ENCODE measurements at regions not wholly inside any gene's neighbourhood (a gene's known extent, or its start where the extent isn't known, plus 50 kb on each side); places are given as distances from the start of the nearest gene placed in this dataset.

DNA sequence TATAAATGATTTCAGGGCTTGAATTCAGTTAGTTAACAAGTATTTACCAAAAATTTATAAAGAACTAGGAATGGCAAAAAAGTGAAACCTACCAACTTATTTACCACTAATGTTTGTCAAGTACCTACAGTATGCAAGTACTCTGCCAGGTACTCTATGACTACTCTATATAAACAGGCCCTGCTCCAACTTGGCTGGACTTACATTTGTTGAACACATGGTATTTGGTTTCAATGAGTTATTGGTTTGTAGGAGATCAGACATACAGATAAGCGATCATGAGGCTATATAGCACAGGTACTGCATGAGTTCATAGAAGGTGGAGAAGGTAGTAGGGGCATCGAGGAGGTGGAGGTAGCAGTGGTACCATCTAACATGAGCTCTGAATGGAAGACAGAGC is 159.9 kb upstream of the PDGFD start:
- TF ChIP-seq, protein P1, sequence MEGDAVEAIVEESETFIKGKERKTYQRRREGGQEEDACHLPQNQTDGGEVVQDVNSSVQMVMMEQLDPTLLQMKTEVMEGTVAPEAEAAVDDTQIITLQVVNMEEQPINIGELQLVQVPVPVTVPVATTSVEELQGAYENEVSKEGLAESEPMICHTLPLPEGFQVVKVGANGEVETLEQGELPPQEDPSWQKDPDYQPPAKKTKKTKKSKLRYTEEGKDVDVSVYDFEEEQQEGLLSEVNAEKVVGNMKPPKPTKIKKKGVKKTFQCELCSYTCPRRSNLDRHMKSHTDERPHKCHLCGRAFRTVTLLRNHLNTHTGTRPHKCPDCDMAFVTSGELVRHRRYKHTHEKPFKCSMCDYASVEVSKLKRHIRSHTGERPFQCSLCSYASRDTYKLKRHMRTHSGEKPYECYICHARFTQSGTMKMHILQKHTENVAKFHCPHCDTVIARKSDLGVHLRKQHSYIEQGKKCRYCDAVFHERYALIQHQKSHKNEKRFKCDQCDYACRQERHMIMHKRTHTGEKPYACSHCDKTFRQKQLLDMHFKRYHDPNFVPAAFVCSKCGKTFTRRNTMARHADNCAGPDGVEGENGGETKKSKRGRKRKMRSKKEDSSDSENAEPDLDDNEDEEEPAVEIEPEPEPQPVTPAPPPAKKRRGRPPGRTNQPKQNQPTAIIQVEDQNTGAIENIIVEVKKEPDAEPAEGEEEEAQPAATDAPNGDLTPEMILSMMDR (optimal IDR thresholded peaks at IDR 0.05 in 1 of 3, IDR thresholded peaks at IDR 0.05 in 1 of 3, conservative IDR thresholded peaks at IDR 0.05 in 1 of 3; ENCODE audit: extremely low read depth in 1 of 3, insufficient read depth in 2 of 3, low read length in 3 of 3): no peak
- no peak for TF ChIP-seq EZH2 (IDR thresholded peaks at IDR 0.05; ENCODE audit: low read length)
